Upper lobe of right lung (tissue), 1 donor: ENCODE measurements at regions not wholly inside any gene's neighbourhood (a gene's known extent, or its start where the extent isn't known, plus 50 kb on each side); places are given as distances from the start of the nearest gene placed in this dataset.
"Not testable (repeated sequence)": the region's sequence is repeated elsewhere in the genome, so short reads cannot be mapped to it uniquely, and the experiment has no call there.

Experiments used
- ATAC-seq: fragments of 200-7000 bp; cut with Tn5 transposase; one replicate; pipeline ENCODE4 v1.9.1; 2020; ENCODE audit warnings: mild to moderate bottlenecking, moderate library complexity
- DNase-seq: peaks from one replicate; pipeline ENCODE4 v3.0.0-alpha.2; 2020
- H3K27ac ChIP-seq: fragments of 200-600 bp; one replicate; pipeline ENCODE4 v1.8.0; 2022
- H3K27me3 ChIP-seq: fragments of 200-600 bp; one replicate; pipeline ENCODE4 v1.8.0; 2022; ENCODE audit warnings: mild to moderate bottlenecking
- H3K36me3 ChIP-seq: fragments of 200-600 bp; one replicate; pipeline ENCODE4 v1.8.0; 2022
- H3K4me1 ChIP-seq: fragments of 200-600 bp; one replicate; pipeline ENCODE4 v1.8.0; 2022
- H3K4me3 ChIP-seq: fragments of 200-600 bp; one replicate; pipeline ENCODE4 v1.8.0; 2022; ENCODE audit warnings: mild to moderate bottlenecking
- H3K9me3 ChIP-seq: fragments of 200-600 bp; one replicate; pipeline ENCODE4 v1.8.0; 2022
- CTCF ChIP-seq: fragments of 200-600 bp; IDR thresholded peaks from one replicate; pipeline ENCODE4 v1.8.0; 2022; ENCODE audit warnings: antibody characterized with exemption
- intact Hi-C: fragments of 100-400 bp; cut with DNase I; formaldehyde crosslinking; loops from one replicate; pipeline ENCODE4 v1.11.0; 2022
- donor health status: DM: no; HTN: yes; CAD: no; lungs with severe emphysema.

DNA sequence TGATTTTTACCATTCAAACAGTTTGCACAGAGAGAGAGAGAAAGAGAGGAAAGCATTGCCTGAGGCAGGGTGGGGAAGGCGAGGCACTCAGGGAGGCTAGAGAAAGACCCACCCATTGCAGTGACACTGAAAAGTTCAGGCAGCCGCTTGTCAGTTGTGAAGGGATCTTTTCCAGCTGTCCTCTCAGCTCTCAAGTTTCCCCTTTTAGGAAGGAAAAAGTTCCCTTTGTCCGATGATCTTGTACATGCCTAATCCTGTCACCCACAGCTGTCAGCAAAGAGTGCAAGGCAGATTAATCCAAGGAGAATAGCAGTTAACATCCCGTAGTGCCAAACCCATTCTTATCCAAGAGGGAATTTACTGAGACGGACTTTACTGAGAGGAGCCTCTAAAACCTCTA lies 255.0 kb downstream of the MAGEB5 start:
- ATAC-seq = no peak
- Histone ChIP-seq H3K4me3 (no peak overlapping the region), H3K27ac (no peak overlapping the region), H3K36me3 (no peaks in the 10 kb centered on the region), H3K4me1 (no peaks in the 10 kb centered on the region), H3K9me3 (no peaks in the 10 kb centered on the region), H3K27me3 (no peaks in the 10 kb centered on the region)
- no peak for TF ChIP-seq CTCF
- intact Hi-C loops = no loop called here
- no peak for DNase-seq

DNA sequence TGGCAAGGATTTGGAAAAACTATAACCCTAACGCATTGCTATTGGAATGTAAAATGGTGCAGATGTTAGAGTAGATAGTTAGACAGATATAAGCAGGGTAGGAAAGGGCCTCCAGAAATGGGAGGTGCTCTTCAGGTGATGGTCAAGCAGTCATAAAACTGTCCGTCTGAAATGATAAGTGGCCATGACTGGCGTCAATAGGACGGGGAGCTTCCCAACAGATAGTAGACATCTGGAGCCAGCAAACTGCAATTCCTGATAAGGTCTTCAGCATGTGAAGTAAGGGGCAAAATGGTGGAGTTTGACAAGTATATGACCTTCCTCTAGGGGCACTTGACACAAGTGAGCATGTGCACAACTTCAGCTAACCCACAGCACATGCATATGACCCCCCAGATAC lies 250.4 kb downstream of the MAGEB5 start:
- Histone ChIP-seq H3K27ac (no peak overlapping the region), H3K4me3 (no peak overlapping the region), H3K36me3 (no peaks in the 10 kb centered on the region), H3K9me3 (no peaks in the 10 kb centered on the region), H3K4me1 (no peaks in the 10 kb centered on the region), H3K27me3 (no peaks in the 10 kb centered on the region)
- no peak for TF ChIP-seq CTCF
- ATAC-seq = no peak
- DNase-seq = no peak
- intact Hi-C loops = no loop called here

GRCh38 chrX:26445288-26445687 lies 229.3 kb downstream of the MAGEB5 start:
- Histone ChIP-seq H3K36me3 (no peaks in the 10 kb centered on the region), H3K27ac (no peak overlapping the region), H3K9me3 (no peaks in the 10 kb centered on the region), H3K27me3 (no peaks in the 10 kb centered on the region), H3K4me1 (no peaks in the 10 kb centered on the region), H3K4me3 (no peak overlapping the region)
- intact Hi-C loops = no loop called here
- TF ChIP-seq CTCF = no peak
- no peak for ATAC-seq
- DNase-seq = no peak

DNA sequence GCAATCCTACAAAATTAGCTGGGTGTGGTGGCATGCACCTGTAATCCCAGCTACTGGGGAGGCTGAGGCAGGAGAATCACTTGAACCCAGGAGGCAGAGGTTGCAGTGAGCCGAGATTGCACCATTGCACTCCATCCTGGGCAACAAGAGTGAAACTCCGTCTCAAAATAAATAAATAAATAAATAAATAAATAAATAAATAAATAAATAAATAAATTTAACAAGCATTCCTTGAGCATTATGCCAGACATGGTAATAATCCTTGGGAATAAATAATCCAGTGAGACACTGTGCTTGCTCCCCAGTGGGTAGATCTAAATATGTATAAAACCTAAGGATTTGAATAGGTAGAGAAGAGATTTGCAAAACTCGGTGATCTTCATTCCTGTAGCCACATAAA lies 228.4 kb downstream of the MAGEB5 start:
- H3K27ac ChIP-seq, H3K36me3 ChIP-seq, H3K4me1 ChIP-seq, H3K9me3 ChIP-seq, ATAC-seq, DNase-seq, H3K27me3 ChIP-seq, intact Hi-C loops, H3K4me3 ChIP-seq: not testable (repeated sequence)

DNA sequence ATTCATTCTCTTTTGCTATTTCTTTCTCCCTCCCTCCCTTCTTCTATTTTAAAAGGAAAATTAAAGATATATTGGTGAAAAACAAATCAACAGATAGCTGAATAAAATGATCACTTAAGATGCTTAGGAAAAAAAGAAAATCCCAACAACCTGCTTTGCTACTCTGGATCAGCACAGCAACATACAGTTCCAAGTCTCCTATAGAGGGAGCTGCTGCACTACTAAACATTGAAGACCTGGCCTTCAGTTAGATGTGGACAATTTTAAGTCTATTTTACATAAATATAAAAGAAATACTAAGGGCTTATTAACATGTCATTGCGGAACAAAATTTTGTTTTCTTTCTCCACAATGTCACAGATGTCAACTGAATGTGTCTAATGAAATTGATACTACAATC lies 226.4 kb downstream of the MAGEB5 start:
- intact Hi-C loops = no loop called here
- Histone ChIP-seq H3K27ac (no peak overlapping the region), H3K9me3 (no peaks in the 10 kb centered on the region), H3K4me1 (no peaks in the 10 kb centered on the region), H3K36me3 (no peaks in the 10 kb centered on the region), H3K4me3 (no peak overlapping the region), H3K27me3 (no peaks in the 10 kb centered on the region)
- no peak for TF ChIP-seq CTCF
- no peak for ATAC-seq
- DNase-seq = no peak

GRCh38 chrX:26414534-26414933 lies 198.6 kb downstream of the MAGEB5 start:
- DNase-seq (no peak), ATAC-seq (no peak)
- Histone ChIP-seq H3K27me3 (no peaks in the 10 kb centered on the region), H3K4me1 (no peaks in the 10 kb centered on the region), H3K36me3 (no peaks in the 10 kb centered on the region), H3K9me3 (no peaks in the 10 kb centered on the region), H3K27ac (no peak overlapping the region), H3K4me3 (no peak overlapping the region)
- TF ChIP-seq CTCF = no peak
- intact Hi-C loops = no loop called here
